Osteocyte (in vitro differentiated cells): ENCODE measurements at regions not wholly inside any gene's neighbourhood (a gene's known extent, or its start where the extent isn't known, plus 50 kb on each side); places are given as distances from the start of the nearest gene placed in this dataset.

ENCODE experiments used
- DNase-seq: peaks from one replicate; pipeline ENCODE4 v3.0.0; 2021; ENCODE audit warnings: mixed read lengths; ENCODE audit not compliant: unreplicated experiment; ENCODE audit errors: extremely low spot score
- H3K27ac Mint-ChIP-seq: one replicate; pipeline ENCODE4 v1.8.0; 2021; ENCODE audit warnings: mild to moderate bottlenecking, mixed read lengths; ENCODE audit not compliant: unreplicated experiment
- H3K27me3 Mint-ChIP-seq: one replicate; pipeline ENCODE4 v1.8.0; 2021; ENCODE audit warnings: mixed read lengths; ENCODE audit not compliant: unreplicated experiment
- H3K36me3 Mint-ChIP-seq: one replicate; pipeline ENCODE4 v1.8.0; 2021; ENCODE audit warnings: mixed read lengths; ENCODE audit not compliant: unreplicated experiment
- H3K4me1 Mint-ChIP-seq: one replicate; pipeline ENCODE4 v1.8.0; 2021; ENCODE audit warnings: mixed read lengths; ENCODE audit not compliant: unreplicated experiment
- H3K4me3 Mint-ChIP-seq: one replicate; pipeline ENCODE4 v1.8.0; 2021; ENCODE audit warnings: mild to moderate bottlenecking, moderate library complexity, mixed read lengths; ENCODE audit not compliant: unreplicated experiment
- H3K9me3 Mint-ChIP-seq: one replicate; pipeline ENCODE4 v1.8.0; 2021; ENCODE audit warnings: mixed read lengths; ENCODE audit not compliant: unreplicated experiment
- CTCF ChIP-seq: fragments of 200-600 bp; sonication (generic); IDR thresholded peaks from 2 replicates; pipeline ENCODE4 v1.5.0; 2021; ENCODE audit warnings: antibody characterized with exemption, mild to moderate bottlenecking, moderate library complexity

- no peak for DNase-seq
- Mint-ChIP-seq H3K4me3 (no peak overlapping the region), H3K27me3 (no peaks in the 10 kb centered on the region), H3K9me3 (no peaks in the 10 kb centered on the region), H3K27ac (no peak overlapping the region), H3K4me1 (peaks cover 5% of the 10 kb centered on the region), H3K36me3 (no peaks in the 10 kb centered on the region)
- no peak for TF ChIP-seq CTCF
These were observed 60.8 kb upstream of the ZFP42 start for GRCh38 chr4:187934766-187935165.

- H3K27ac Mint-ChIP-seq, result no peak overlapping the region
- H3K9me3 Mint-ChIP-seq, result no peaks in the 10 kb centered on the region
- no peak for TF ChIP-seq CTCF
- H3K4me3 Mint-ChIP-seq, result no peak overlapping the region
- no peaks in the 10 kb centered on the region for H3K4me1 Mint-ChIP-seq
- no peak for DNase-seq
- H3K27me3 Mint-ChIP-seq, result no peaks in the 10 kb centered on the region
- no peaks in the 10 kb centered on the region for H3K36me3 Mint-ChIP-seq
These were observed 58.0 kb upstream of the ZFP42 start for GRCh38 chr4:187937557-187937956.

DNA sequence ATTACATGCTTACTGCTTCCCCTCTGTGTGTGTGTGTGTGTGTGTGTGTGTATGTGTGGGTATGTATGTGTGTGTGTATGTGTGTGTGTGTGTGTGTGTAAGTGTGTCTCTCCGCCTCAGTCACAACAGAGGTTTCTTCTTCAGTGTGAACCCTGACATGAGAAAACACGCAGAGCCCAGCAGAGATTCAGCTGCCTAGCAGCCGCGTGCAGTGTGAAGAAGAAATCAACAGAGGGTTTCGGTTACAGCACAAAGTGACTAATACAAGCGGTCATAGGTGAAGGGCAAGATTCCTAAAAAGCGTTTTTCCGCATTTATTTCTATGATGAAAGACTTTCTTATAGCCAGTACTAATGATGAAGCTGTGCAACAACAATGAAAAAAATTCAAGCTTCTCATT is 55.3 kb upstream of the ZFP42 start:
- H3K27me3 Mint-ChIP-seq, result no peaks in the 10 kb centered on the region
- no peak overlapping the region for H3K4me3 Mint-ChIP-seq
- no peak overlapping the region for H3K27ac Mint-ChIP-seq
- no peak for DNase-seq
- no peak for TF ChIP-seq CTCF
- H3K9me3 Mint-ChIP-seq, result no peaks in the 10 kb centered on the region
- H3K4me1 Mint-ChIP-seq, result no peaks in the 10 kb centered on the region
- no peaks in the 10 kb centered on the region for H3K36me3 Mint-ChIP-seq

- no peak for TF ChIP-seq CTCF
- Mint-ChIP-seq H3K4me1 (no peaks in the 10 kb centered on the region), H3K9me3 (no peaks in the 10 kb centered on the region), H3K36me3 (no peaks in the 10 kb centered on the region), H3K27me3 (no peaks in the 10 kb centered on the region), H3K4me3 (no peak overlapping the region), H3K27ac (no peak overlapping the region)
- DNase-seq, result no peak
These were observed 52.6 kb upstream of the ZFP42 start for GRCh38 chr4:187942968-187943367.

DNA sequence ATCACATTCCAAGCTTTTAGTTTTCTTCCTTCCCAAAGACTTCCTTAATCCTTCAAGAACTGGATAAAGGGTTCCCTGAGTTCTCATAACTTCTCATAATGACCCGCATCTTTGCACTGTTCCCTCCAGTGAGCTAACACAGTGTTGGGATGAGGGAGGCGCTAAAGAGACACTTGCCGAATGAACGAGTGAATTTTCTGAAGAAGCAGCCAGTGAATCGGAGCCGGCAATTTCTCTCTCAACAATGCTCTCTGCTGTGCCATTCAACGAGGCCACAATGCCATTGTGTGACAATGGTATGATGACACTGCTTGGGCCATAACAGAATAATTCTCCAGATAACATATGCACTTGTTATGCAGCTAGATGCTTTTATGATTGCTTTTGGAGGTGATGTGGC is 51.4 kb upstream of the ZFP42 start:
- TF ChIP-seq CTCF, result no peak
- Mint-ChIP-seq H3K36me3 (no peaks in the 10 kb centered on the region), H3K27me3 (no peaks in the 10 kb centered on the region), H3K4me3 (no peak overlapping the region), H3K27ac (no peak overlapping the region), H3K4me1 (no peaks in the 10 kb centered on the region), H3K9me3 (no peaks in the 10 kb centered on the region)
- no peak for DNase-seq
